GM21723 (cell line): ENCODE measurements at regions not wholly inside any gene's neighbourhood (a gene's known extent, or its start where the extent isn't known, plus 50 kb on each side); places are given as distances from the start of the nearest gene placed in this dataset.
"Not testable (repeated sequence)": the region's sequence is repeated elsewhere in the genome, so short reads cannot be mapped to it uniquely, and the experiment has no call there.

Source experiments
- ATAC-seq: cut with Tn5 transposase; IDR thresholded peaks from one replicate; pipeline ENCODE4 v1.9.1; 2021; ENCODE audit warnings: mild to moderate bottlenecking, moderate library complexity; ENCODE audit not compliant: unreplicated experiment

DNA sequence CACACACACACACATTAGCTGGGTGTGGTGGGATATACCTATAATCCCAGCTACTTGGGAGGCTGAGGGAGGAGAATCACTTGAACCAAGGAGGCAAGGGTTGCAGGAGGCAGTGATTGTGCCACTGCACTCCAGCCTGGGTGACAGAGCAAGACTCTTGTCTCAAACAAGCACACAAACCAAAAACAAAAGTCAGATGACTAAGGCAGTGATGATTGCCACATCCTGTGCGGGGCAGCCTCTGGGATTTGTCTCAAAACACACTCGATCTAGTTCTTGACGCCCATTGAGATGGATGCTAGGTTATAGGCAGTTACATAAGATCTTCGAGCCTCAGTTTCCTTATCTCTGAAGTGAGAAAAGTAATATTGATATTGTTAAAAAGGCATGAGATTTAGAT lies 57.8 kb upstream of the NBPF8 start:
- ATAC-seq = not testable (repeated sequence)

DNA sequence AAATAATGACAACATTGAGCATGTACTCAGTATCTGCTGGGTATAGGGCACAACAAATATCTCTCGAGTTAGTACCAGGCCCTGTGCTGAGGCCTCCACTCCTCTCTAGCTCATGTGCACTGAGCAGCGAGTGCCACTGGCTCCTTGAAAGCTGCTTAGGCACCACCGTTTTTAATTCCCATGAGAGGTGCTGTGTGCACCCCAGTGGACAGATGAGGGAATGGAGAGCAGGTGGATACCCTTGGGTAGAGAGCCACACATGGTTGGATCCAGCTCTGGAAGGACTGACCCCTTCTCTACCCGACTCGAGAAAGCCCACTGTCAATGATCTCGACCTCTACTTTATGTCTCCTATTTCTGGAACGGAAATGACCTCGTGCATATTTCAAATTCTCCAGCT lies 58.7 kb upstream of the NBPF8 start:
- ATAC-seq = not testable (repeated sequence)

DNA sequence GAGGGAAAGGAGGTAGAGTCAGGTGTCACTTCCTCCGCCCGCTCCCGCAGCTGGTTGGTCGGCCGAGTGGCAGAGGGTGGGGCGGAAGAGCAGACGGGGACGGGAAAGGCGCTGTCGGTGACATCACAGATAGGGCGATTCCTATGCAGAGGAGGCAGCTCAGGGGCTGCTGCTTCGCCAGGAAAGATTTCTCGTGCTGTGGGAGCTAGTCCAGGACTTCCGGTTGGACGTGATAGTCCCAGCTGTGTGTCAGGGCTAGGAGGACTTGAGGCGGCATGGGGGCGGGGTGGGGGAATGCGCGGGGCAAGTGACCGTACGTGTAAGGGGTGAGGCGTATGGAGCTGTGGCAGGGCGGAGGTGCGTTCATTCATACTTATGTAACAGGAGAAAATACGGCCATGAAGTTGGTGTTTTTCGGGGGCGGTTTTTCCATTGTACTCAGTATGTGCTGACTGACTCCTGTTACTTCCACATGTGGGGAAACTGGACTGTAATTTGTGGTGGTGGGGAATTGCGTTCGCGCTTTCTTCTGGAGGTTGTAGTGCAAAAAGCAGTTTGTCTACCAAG lies 60.1 kb upstream of the NBPF8 start:
- peak; percentile 81 for ATAC-seq

DNA sequence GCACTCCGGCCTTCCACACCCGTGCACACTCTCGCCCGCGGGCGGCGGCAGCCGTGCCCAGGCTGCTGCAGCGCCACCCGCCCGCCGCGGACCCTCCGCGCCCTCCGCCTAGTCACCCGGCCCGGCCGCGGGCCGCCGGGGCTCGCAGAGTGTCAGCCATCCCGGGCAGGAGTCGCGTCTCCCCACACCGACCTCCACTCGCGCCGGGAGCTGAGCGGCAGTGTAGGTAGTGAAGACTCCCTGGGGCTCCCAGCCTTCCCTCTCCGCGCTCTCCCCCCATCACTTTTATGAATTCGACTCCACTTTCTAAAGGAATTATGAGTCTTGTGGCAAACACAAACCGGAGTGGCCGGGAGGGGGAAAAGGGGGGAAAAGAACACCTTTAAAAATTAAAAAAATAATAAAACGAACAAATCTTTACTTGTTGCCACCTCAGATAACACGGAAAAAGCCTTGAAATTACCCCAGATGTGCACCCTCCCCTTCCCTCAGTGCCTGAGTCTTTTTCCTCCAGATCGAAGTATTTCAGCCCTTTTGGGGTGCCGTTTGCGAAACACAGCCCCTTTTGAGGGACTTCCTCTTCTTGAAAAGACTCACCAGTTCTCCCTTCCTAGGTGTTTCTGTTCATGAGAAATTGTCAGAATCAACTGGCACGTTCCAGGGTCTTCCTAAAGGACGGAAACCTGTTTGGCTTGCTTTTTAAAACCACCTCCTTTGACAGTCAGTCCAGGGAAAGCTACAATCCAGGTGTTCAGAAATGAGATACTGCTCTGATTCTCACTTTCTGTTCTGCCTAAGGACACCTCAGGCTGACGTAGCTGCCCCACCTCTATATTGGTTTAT lies 72.4 kb upstream of the NBPF8 start:
- not testable (repeated sequence) for ATAC-seq

DNA sequence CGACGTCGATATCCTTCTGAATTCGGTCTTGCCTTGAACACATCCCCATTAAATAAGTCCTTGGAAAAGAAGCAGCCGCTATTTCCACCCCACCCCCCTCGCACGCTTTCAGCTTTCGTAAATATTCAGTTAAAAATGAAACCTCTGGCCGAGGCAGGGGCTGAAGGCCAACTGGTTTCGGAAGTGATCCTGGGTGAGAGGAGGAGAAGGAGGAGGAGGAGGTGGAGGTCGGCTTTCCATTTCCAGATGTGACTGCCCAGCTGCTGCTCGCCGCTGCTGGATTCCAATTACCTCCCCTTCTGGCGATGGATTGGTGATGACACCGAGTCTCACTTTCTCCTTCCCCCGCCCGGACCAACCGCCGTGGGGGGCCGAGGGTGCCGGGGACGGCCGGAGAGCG lies 73.1 kb upstream of the NBPF8 start:
- not testable (repeated sequence) for ATAC-seq

DNA sequence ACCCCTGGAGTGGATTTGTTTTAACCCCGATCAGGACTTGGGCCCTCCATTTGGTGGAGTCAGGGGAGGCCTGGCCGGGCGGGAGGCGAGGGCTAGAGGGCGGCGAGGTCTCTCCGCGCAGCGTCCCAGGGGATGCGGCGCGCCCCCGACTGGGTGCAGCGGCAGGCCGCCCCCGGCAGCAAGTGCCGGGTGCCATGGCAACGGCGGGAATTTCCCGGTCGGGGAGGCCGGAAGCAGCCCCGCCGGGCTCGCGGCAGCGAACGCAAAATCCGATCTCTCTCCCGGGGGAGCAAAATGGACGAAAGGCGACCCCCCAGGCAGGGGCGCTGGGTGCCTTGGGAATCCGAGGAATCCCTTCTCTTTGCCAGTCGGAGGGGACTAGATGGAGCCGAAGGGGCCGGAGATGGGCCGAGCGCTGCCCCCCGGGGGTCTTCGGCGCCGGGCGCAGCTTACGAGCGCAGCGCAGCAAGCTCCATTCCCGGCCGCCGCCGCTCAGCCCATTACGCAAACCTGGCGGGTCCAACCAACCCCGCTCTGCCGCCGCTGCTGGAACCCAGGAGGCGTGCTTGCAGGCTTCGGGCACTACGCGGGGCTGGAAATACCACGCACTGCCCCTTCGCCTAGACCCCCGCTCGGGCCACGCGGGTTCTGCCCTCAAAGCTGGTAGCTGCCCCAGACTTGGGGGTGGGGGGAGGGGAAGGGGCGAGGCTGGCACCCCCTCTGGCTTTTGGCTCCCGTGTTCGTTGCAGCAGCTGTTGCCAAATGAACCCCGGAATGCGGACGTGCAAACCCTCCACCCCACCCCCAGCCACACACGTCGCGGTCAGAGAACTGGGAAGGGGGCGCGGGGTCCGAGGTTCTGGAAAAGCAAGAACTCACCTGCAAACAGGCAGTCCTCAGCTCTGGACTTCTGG lies 73.7 kb upstream of the NBPF8 start:
- ATAC-seq = not testable (repeated sequence)

DNA sequence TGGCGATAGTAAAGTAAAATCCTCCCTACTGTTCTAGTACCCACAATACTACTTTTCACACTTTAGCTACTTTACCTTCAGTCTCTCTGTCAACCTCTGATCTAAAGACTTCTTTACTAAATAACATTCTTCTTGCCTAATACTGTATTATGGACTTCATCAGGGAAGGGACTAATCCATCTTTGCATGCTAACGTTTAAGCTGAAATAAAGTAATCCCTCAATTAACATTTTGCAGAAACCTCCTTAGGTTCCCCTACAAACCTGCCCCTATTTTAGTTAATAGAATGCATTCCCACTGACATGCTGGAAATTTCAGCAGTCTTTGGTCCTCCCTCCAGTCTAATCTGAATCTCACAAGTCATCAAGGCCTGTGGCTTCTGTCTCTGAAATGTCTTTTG lies 99.1 kb upstream of the NBPF8 start:
- not testable (repeated sequence) for ATAC-seq

DNA sequence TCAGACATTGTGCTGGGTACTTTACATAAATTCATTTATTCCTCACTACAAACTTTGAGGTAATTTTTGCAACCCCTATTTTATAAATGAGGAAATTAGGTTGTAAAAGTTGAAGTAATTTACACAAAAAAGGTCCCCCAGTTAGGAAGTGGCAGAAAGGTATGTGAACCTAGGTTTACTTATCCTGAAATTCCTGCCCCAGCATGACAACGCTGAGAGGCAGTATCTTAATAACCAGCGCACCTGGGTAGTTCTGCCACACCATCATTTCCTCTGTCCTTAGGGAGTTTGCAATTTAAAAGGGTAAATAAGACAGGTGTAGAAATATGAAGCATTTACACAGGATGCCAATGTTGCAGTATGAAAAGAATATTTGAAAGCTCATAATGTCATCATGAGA lies 102.9 kb upstream of the NBPF8 start:
- ATAC-seq = not testable (repeated sequence)

DNA sequence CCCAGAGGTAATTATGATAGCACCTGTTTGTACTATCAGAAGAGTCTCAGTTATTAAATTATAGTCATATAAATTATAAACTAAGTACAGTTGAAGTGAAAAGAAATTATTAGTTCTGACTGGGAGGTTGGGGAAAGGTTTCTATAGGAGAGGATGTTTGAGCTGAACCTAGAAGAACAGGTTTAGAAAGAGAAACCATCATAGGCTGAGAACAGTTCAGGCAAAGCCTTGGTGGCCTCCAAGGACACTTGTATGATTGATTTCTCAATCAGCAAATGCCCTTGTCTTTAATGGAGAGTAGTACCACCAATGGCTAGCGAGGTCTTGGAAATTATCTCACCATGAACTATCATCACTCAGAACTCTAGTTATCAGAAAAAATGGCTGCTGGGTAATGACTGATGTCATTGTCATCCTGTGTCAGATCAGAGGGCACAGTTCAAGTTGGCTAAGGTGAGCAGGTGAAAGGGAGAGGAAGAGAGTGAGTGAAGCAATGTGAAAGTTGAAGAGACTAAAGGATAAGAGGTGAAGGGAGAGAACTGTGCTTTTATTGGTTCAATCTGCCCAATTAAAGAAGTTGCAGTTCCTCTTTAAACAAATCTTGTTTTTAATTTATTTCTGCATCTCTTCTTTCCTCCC lies 105.8 kb upstream of the NBPF8 start:
- ATAC-seq = not testable (repeated sequence)

DNA sequence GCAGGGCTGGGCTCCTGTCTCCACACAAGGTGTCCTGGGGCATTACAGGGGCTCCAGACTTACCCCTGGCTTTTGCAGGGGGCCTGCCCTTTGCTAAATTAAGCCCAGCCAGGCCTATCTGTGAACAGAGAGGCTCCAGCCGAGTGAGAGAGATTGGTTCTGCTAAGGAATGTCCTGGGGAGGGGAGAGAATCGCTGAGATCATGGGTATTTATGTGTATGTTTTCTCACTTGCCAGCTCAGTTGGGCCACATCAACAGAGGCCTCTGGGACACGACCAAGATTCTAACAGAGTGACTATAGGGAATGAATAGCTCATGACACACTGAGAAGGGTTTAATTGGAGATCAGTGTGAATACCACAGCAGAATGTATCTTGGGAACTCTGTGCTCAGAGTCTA lies 109.8 kb upstream of the NBPF8 start:
- not testable (repeated sequence) for ATAC-seq

DNA sequence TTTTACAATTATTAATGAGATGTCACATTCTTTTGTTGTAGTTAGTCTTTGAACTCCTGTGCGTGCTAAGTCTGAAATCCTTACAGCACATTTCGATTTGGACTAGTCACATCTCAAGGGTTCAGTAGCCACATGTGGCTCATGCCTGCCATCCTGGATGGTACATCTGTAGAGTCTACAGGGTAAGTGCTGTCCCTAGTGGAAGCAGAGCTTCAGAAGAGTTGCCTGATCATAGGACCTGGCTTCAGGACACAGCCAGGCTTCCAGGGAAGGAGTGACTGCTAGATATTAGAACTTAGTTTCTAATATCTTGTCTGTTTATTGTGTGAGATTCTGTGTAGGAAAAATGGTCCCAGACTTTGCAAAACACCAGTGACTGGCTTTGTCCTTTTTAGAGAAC lies 110.5 kb upstream of the NBPF8 start:
- ATAC-seq = not testable (repeated sequence)

DNA sequence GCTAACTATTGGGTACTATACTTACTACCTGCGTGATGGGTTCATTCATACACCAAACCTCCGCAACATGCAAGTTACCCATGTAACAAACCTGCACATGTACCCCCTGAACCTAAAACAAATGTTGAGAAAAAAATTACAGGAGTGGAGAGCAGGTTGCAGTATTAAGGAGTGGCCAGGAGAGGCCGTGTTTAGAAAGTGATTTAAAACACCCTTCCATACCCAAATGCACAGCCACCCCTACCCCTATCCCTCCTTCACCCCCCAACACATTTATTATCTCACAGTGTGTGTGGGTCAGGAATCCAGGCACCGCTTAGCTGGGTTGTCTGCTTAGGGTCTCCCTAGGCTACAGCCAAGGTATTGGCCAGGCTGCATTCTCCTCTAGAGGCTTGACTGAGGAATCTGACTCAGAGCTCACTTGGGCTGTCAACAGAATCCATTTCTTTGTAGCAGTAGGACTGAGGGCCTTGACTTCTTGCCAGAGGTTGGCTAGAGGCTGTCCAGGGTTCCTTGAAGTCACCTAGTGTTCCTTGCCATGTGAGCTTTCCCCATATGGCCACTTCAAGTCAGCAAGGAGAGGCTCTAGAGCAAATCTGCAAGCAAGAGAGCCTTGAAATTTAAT lies 115.3 kb upstream of the NBPF8 start:
- not testable (repeated sequence) for ATAC-seq

DNA sequence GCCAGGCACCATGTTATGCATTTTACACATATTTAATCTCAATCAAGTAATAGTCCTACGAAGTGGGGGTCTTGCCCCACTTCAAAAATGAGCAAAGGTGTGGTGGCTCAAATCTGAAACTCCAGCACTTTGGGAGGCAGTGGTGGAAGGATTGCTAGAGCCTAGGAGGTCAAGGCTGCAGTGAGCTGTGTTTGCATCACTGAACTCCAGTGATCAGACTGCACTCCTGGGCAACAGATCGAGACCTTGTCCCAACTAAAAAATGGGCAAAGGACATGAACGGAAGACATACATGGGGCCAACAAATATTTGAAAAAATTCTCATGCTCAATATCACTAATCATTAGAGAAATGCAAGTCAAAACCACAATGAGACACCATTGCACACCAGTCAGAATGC lies 116.3 kb upstream of the NBPF8 start:
- ATAC-seq = not testable (repeated sequence)

DNA sequence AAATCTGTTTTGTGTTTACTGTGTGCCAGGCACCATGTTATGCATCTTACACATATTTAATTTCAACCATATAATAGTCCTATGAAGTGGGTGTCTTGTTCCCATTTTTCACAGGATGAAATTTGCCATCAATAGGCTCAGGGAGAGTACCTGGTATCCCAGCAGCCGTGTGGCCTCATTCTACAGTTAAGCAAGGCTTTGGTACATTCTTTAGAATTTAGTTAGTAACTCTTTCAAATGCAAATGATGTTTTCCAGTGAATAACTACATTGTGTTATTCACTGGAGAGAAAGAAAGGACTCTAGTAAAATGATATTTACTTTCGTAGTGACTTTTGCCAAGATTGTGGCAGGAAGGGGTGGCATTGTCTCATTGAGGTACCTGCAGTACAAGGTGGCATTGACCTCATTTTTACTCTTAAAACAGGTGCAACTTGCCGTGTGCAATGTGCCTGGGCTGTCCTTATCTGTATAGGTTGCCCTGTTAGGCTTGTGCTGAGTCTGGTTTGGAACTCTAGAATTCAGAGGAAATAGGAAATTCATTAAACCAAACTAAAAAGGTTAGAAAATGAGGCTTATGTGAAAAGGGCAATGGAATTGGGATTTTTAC lies 117.4 kb upstream of the NBPF8 start:
- ATAC-seq = not testable (repeated sequence)

DNA sequence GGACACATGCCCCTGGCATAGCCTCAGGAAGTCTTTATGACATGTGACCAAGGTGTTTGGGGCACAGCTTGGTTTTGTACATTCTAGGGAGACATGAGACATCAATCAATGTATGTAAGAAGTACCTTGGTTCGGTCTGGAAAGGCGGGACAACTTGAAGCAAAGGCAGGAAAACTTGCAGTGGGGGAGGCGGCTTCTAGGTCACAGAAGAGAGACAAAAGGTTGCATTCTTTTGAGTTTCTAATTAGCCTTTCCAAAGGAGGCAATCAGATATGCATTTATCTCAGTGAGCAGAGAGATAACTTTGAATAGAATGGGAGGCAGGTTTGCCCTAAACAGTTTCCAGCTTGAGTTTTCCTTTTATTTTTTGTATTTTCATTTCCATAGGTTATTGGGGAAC lies 113.8 kb upstream of the SEC22B start:
- not testable (repeated sequence) for ATAC-seq

DNA sequence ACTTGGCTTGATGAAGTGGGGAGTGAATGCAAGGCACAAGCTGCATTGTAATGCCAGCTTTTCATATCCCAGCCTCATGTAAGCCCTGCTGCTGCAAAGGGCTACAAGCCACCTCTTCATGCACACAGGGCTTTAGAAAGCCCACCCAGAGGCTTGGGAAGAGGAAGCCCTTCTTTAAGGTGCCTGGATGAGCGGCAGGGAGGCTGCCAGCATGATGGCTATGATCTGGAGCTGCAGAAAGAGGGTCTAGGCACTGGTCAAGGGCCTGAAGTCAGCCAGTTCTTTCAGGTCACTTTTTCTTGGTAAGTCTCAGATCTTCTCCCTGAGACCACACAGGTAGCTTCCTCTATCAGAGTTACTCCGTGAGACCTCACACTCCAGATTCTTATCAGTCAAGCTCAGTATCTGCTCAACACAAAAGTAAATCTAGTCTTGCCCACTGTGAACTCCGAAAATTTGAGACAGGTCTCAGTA lies 113.3 kb upstream of the SEC22B start:
- not testable (repeated sequence) for ATAC-seq

DNA sequence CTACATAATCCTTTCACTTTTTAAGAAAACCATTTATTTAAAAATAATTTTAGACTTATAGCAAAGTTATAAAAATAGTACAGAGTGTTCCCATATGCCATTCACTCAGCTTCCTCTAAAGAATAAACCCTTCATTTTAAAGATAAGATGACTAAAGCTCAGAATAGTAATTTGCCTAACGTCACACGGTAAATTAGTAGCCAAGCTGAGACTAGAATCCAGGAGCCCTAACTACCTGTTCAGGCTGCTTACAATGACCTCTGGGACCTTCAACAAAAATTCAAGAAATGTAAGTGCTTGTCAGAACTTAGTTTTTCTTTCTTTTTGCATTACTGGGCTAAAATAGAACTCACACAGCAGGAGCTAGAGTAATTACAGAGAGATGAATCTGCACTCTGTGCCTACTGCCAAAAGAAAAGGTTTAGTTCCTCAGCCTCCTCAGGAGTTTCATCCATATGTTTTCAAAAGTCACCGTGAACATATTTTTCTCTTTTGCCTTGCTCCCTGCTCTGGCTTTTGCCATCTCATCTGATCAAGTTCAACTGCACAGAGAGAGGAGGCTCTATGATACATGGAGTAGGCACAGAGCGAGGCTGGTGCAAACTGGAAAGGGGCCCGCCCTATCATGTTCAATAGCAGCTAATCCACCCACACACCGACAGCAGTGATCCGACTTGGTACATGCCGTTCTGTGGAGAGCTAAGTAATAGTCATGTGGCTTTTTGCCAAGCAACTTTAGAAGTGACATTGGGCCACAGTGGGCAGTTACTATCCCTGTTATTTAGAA lies 112.7 kb upstream of the SEC22B start:
- ATAC-seq = not testable (repeated sequence)

DNA sequence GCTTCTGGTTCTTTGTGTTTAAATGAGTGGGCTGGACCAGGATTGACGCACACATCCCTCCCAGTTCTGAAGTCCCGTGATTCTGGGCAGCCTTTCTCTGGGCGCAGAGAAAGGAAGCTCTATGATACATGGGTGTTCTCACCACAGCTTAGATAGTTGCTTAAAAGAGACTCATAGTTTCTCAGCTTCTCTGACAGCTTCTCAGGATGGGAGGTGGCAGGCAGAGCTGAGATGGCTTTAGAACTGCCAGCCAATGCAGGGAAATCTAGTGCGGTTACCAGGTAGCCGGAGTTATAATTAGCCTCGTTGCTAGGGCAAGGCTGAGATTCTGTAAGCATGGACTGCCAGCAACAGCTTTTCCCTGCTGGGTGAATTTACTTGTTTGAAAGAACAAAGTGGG lies 111.8 kb upstream of the SEC22B start:
- not testable (repeated sequence) for ATAC-seq
